Muscle of arm (tissue), 1 donor: ENCODE measurements at regions not wholly inside any gene's neighbourhood (a gene's known extent, or its start where the extent isn't known, plus 50 kb on each side); places are given as distances from the start of the nearest gene placed in this dataset.

ENCODE experiments used
- DNase-seq: peaks from one replicate; pipeline ENCODE4 v3.0.0-alpha.2; 2013

- no peak for DNase-seq
These were observed 87.4 kb upstream of the FZD10 start for GRCh38 chr12:130074661-130075406.

GRCh38 chr12:130075497-130076076 is 86.7 kb upstream of the FZD10 start:
- DNase-seq: no peak

GRCh38 chr12:130076126-130076525 is 86.1 kb upstream of the FZD10 start:
- no peak for DNase-seq

GRCh38 chr12:130076752-130077151 is 85.5 kb upstream of the FZD10 start:
- no peak for DNase-seq

- DNase-seq: no peak
These were observed 83.4 kb upstream of the FZD10 start for GRCh38 chr12:130078852-130079251.

- no peak for DNase-seq
These were observed 83.0 kb upstream of the FZD10 start for GRCh38 chr12:130079279-130079678.

GRCh38 chr12:130080205-130080604 is 82.1 kb upstream of the FZD10 start:
- DNase-seq: no peak

GRCh38 chr12:130081117-130081805 is 81.0 kb upstream of the FZD10 start:
- DNase-seq: no peak

GRCh38 chr12:130083002-130083401 is 79.3 kb upstream of the FZD10 start:
- DNase-seq: no peak

GRCh38 chr12:130083734-130084133 is 78.5 kb upstream of the FZD10 start:
- no peak for DNase-seq

- no peak for DNase-seq
These were observed 77.9 kb upstream of the FZD10 start for GRCh38 chr12:130084359-130084758.

GRCh38 chr12:130086248-130086647 is 76.0 kb upstream of the FZD10 start:
- peak; percentile 50 for DNase-seq

- no peak for DNase-seq
These were observed 75.5 kb upstream of the FZD10 start for GRCh38 chr12:130086797-130087196.

- no peak for DNase-seq
These were observed 75.0 kb upstream of the FZD10 start for GRCh38 chr12:130087222-130087621.

- DNase-seq: no peak
These were observed 73.8 kb upstream of the FZD10 start for GRCh38 chr12:130088504-130088903.

- no peak for DNase-seq
These were observed 71.7 kb upstream of the FZD10 start for GRCh38 chr12:130090542-130090941.

GRCh38 chr12:130093380-130093779 is 68.9 kb upstream of the FZD10 start:
- no peak for DNase-seq

- no peak for DNase-seq
These were observed 64.9 kb upstream of the FZD10 start for GRCh38 chr12:130097342-130097741.

- no peak for DNase-seq
These were observed 64.4 kb upstream of the FZD10 start for GRCh38 chr12:130097798-130098255.

- DNase-seq: no peak
These were observed 63.8 kb upstream of the FZD10 start for GRCh38 chr12:130098301-130099005.

GRCh38 chr12:130100634-130101362 is 61.5 kb upstream of the FZD10 start:
- DNase-seq: no peak

GRCh38 chr12:130101370-130101769 is 60.9 kb upstream of the FZD10 start:
- DNase-seq: no peak
